ENCODE measurements at regions not wholly inside any gene's neighbourhood (a gene's known extent, or its start where the extent isn't known, plus 50 kb on each side); places are given as distances from the start of the nearest gene placed in this dataset.

GRCh38 chr7:136336932-136337331 lies 359.8 kb upstream of the MTPN start:
- TF ChIP-seq, protein P1, sequence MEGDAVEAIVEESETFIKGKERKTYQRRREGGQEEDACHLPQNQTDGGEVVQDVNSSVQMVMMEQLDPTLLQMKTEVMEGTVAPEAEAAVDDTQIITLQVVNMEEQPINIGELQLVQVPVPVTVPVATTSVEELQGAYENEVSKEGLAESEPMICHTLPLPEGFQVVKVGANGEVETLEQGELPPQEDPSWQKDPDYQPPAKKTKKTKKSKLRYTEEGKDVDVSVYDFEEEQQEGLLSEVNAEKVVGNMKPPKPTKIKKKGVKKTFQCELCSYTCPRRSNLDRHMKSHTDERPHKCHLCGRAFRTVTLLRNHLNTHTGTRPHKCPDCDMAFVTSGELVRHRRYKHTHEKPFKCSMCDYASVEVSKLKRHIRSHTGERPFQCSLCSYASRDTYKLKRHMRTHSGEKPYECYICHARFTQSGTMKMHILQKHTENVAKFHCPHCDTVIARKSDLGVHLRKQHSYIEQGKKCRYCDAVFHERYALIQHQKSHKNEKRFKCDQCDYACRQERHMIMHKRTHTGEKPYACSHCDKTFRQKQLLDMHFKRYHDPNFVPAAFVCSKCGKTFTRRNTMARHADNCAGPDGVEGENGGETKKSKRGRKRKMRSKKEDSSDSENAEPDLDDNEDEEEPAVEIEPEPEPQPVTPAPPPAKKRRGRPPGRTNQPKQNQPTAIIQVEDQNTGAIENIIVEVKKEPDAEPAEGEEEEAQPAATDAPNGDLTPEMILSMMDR (IDR thresholded peaks at IDR 0.05), result no peak
- TF ChIP-seq EP300 (IDR thresholded peaks at IDR 0.05) (no peak), POLR2A (IDR thresholded peaks at IDR 0.05; ENCODE audit: low read depth) (no peak), POLR2AphosphoS5 (IDR thresholded peaks at IDR 0.05) (no peak)
